Liver (tissue), 8 donors: ENCODE measurements at regions not wholly inside any gene's neighbourhood (a gene's known extent, or its start where the extent isn't known, plus 50 kb on each side); places are given as distances from the start of the nearest gene placed in this dataset.

Experiments used
- DNase-seq: peaks from one replicate; pipeline ENCODE4 v3.0.0-alpha.2; 2017; ENCODE audit warnings: low spot score
- H3K27ac ChIP-seq, 2 donors: one replicate each; pipeline ENCODE4 v1.7.0; 2013; ENCODE audit warnings: inconsistent platforms in 2 of 2, low read length in 2 of 2, control low read depth in 1 of 2, low read depth in 1 of 2, mild to moderate bottlenecking in 1 of 2
- H3K27me3 ChIP-seq, 4 donors: one replicate each; pipeline versions ENCODE4 v1.6.1 to v1.7.0; 2013; ENCODE audit warnings: low read length in 3 of 4, inconsistent platforms in 1 of 4, mild to moderate bottlenecking in 1 of 4, moderate library complexity in 1 of 4; ENCODE audit not compliant: control insufficient read depth in 4 of 4, insufficient read depth in 4 of 4
- H3K36me3 ChIP-seq, 4 donors: one replicate each; pipeline versions ENCODE4 v1.6.1 to v1.7.0; 2013; ENCODE audit warnings: low read length in 3 of 4, mild to moderate bottlenecking in 3 of 4, low read depth in 1 of 4, moderate library complexity in 1 of 4; ENCODE audit not compliant: control insufficient read depth in 4 of 4, insufficient read depth in 3 of 4
- H3K4me1 ChIP-seq, 4 donors: one replicate each; pipeline versions ENCODE4 v1.6.1 to v1.7.0; 2013; ENCODE audit warnings: low read length in 3 of 4, mild to moderate bottlenecking in 3 of 4, moderate library complexity in 1 of 4; ENCODE audit not compliant: control insufficient read depth in 4 of 4, insufficient read depth in 4 of 4
- H3K4me3 ChIP-seq, 3 donors: one replicate each; pipeline versions ENCODE4 v1.6.1 to v1.7.0; 2013; ENCODE audit warnings: low read length in 3 of 3, control low read depth in 1 of 3, low read depth in 1 of 3, mild to moderate bottlenecking in 1 of 3
- H3K9ac ChIP-seq, 2 donors: one replicate each; pipeline ENCODE4 v1.7.0; 2013; ENCODE audit warnings: low read length in 2 of 2, mild to moderate bottlenecking in 2 of 2, moderate library complexity in 2 of 2, control low read depth in 1 of 2, low read depth in 1 of 2
- H3K9me3 ChIP-seq, 4 donors: one replicate each; pipeline versions ENCODE4 v1.6.1 to v1.7.0; 2013; ENCODE audit warnings: low read length in 3 of 4; ENCODE audit not compliant: control insufficient read depth in 4 of 4
- ATF3 ChIP-seq: IDR thresholded peaks from 2 replicates; pipeline ENCODE4 v1.6.1; 2016; ENCODE audit warnings: antibody characterized with exemption
- CTCF ChIP-seq: fragments of 150-350 bp; IDR thresholded peaks from 2 replicates; pipeline ENCODE4 v1.5.1; 2017; ENCODE audit warnings: improper control_type of control experiment, low read depth, low read length; ENCODE audit not compliant: missing input control
- EGR1 ChIP-seq, 2 donors: IDR thresholded peaks; 2 replicates each; pipeline ENCODE4 v1.6.1; 2016 to 2018; ENCODE audit warnings: antibody characterized with exemption in 2 of 2, low read depth in 2 of 2
- FOXA1 ChIP-seq: IDR thresholded peaks from 2 replicates; pipeline ENCODE4 v1.6.1; 2016; ENCODE audit warnings: antibody characterized with exemption
- FOXA2 ChIP-seq: IDR thresholded peaks from 2 replicates; pipeline ENCODE4 v1.6.1; 2016; ENCODE audit warnings: antibody characterized with exemption
- GABPA ChIP-seq, 2 donors: IDR thresholded peaks in 1 of 2; conservative IDR thresholded peaks in 1 of 2; 2 replicates each; pipeline ENCODE4 v1.6.1; 2016; ENCODE audit warnings: antibody characterized with exemption in 2 of 2, mild to moderate bottlenecking in 1 of 2, moderate library complexity in 1 of 2
- HNF4A ChIP-seq, 2 donors: conservative IDR thresholded peaks; 2 replicates each; pipeline ENCODE4 v1.6.1; 2016; ENCODE audit warnings: antibody characterized with exemption in 2 of 2, mild to moderate bottlenecking in 2 of 2
- HNF4G ChIP-seq: IDR thresholded peaks from 2 replicates; pipeline ENCODE4 v1.6.1; 2016; ENCODE audit warnings: antibody characterized with exemption
- JUND ChIP-seq, 2 donors: IDR thresholded peaks; 2 replicates each; pipeline ENCODE4 v1.6.1; 2016; ENCODE audit warnings: antibody characterized with exemption in 2 of 2
- NR2F2 ChIP-seq: IDR thresholded peaks from 2 replicates; pipeline ENCODE4 v1.6.1; 2016; ENCODE audit warnings: antibody characterized with exemption
- RAD21 ChIP-seq, 2 donors: IDR thresholded peaks; 2 replicates each; pipeline ENCODE4 v1.6.1; 2016; ENCODE audit warnings: antibody characterized with exemption in 2 of 2, mild to moderate bottlenecking in 2 of 2
- RXRA ChIP-seq, 2 donors: IDR thresholded peaks; 2 replicates each; pipeline ENCODE4 v1.6.1; 2017 to 2018; ENCODE audit warnings: antibody characterized with exemption in 2 of 2, mild to moderate bottlenecking in 1 of 2
- SP1 ChIP-seq: IDR thresholded peaks from 2 replicates; pipeline ENCODE4 v1.6.1; 2018; ENCODE audit warnings: antibody characterized with exemption, mild to moderate bottlenecking
- TAF1 ChIP-seq: conservative IDR thresholded peaks from 2 replicates; pipeline ENCODE4 v1.6.1; 2016; ENCODE audit warnings: antibody characterized with exemption, mild to moderate bottlenecking
- YY1 ChIP-seq: IDR thresholded peaks from 2 replicates; pipeline ENCODE4 v1.6.1; 2016; ENCODE audit warnings: antibody characterized with exemption, mild to moderate bottlenecking
- ZBTB33 ChIP-seq: IDR thresholded peaks from 2 replicates; pipeline ENCODE4 v1.6.1; 2016; ENCODE audit warnings: antibody characterized with exemption
- WGBS: extraction: QIAGEN DNeasy Blood & Tissue Kit; methylation state at CpG from one replicate; pipeline ENCODE4 v1.1.7; 2013; 5-methylcytosine and 5-hydroxymethylcytosine counted together
- TF ChIP-seq, protein P1 (sequence below): IDR thresholded peaks from 2 replicates; pipeline ENCODE4 v1.6.1; 2016; ENCODE audit warnings: antibody characterized with exemption
- donor health status: healthy.
- donor health status: healthy.
- donor health status: healthy.
- donor health status: healthy.
- donor health status: healthy.

DNA sequence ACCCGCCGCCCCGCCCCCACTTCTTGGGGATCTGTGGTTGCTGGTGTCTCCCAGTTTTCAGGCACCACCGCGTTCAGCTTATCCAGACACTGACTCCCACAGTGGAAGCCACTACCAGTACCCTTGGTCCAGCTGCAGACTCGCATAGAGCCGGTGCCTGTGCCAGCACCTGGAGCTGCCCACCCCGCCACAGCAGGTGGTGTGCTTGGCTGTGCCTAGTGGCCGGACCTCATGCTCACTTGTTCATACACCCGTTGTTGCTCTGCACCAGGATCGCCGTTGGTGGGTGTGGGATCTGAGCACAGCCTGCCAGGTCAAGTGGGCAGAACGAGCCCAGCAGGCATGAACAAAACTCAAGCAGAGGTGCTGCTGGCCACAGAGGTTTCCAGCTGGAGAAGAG, 673.2 kb downstream of the RERGL start:
- WGBS, result 88% methylated on average over 13 of the region's 13 CpGs
- DNase-seq, result no peak

DNA sequence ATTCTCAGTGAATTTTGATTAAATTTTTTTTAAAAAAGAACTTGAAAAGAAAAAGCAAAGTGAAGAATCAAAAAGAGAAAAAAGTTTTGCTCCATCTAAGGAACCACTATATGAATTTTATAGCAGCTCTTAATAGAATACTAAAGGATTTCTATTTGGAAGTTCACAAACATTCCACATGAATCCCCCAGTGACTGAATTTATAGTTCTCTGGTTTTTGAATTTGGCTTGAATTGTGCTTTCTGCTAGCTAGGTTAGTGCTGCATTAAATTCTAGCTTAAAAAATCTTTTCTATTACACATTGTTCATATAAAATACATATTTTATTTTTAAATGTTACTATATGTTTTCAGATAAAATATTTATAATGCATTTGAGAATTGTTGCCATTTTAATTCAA, 675.4 kb downstream of the RERGL start:
- Histone ChIP-seq H3K4me1 (no peaks in the 10 kb centered on the region), H3K27me3 (no peaks in the 10 kb centered on the region), H3K27ac (no peak overlapping the region), H3K4me3 (no peak overlapping the region), H3K9ac (no peak overlapping the region), H3K9me3 (peaks cover 0 to 19% (median 10%) of the 10 kb centered on the region in 4 donors), H3K36me3 (no peaks in the 10 kb centered on the region)
- no peak for DNase-seq
- TF ChIP-seq JUND (IDR thresholded peaks at IDR 0.05) (no peak), SP1 (no peak), ZBTB33 (no peak), TAF1 (no peak), HNF4A (conservative IDR thresholded peaks at IDR 0.05) (no peak), RAD21 (IDR thresholded peaks at IDR 0.05) (no peak), RXRA (IDR thresholded peaks at IDR 0.05) (no peak), NR2F2 (no peak), EGR1 (IDR thresholded peaks at IDR 0.05; ENCODE audit: low read depth in 2 of 2) (no peak), ATF3 (no peak), GABPA (IDR thresholded peaks at IDR 0.05 in 1 of 2, conservative IDR thresholded peaks at IDR 0.05 in 1 of 2) (no peak), HNF4G (no peak), YY1 (no peak), CTCF (no peak), FOXA1 (no peak)

More for the DNA sequence above, 673.2 kb downstream of the RERGL start:
- H3K27me3 ChIP-seq, result no peaks in the 10 kb centered on the region
- no peak overlapping the region for H3K4me3 ChIP-seq
- H3K36me3 ChIP-seq, result no peaks in the 10 kb centered on the region
- no peak overlapping the region for H3K9ac ChIP-seq
- no peak for TF ChIP-seq TAF1
- no peak for TF ChIP-seq RXRA (IDR thresholded peaks at IDR 0.05)
- TF ChIP-seq GABPA (IDR thresholded peaks at IDR 0.05 in 1 of 2, conservative IDR thresholded peaks at IDR 0.05 in 1 of 2), result no peak
- H3K9me3 ChIP-seq, result peaks cover under 1 to 19% (median 9%) of the 10 kb centered on the region in 4 donors
- no peaks in the 10 kb centered on the region for H3K4me1 ChIP-seq
- H3K27ac ChIP-seq, result no peak overlapping the region

- DNase-seq, result no peak
- TF ChIP-seq TAF1 (no peak), ATF3 (no peak), FOXA2 (no peak), JUND (IDR thresholded peaks at IDR 0.05) (no peak), HNF4G (no peak), HNF4A (conservative IDR thresholded peaks at IDR 0.05) (no peak), GABPA (IDR thresholded peaks at IDR 0.05 in 1 of 2, conservative IDR thresholded peaks at IDR 0.05 in 1 of 2) (no peak), EGR1 (IDR thresholded peaks at IDR 0.05; ENCODE audit: low read depth in 2 of 2) (no peak), RXRA (IDR thresholded peaks at IDR 0.05) (no peak), ZBTB33 (no peak), CTCF (no peak), FOXA1 (no peak), YY1 (no peak), SP1 (no peak), NR2F2 (no peak)
- TF ChIP-seq, protein P1, sequence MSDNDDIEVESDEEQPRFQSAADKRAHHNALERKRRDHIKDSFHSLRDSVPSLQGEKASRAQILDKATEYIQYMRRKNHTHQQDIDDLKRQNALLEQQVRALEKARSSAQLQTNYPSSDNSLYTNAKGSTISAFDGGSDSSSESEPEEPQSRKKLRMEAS, result no peak
- Histone ChIP-seq H3K4me1 (no peaks in the 10 kb centered on the region), H3K27ac (no peak overlapping the region), H3K9ac (no peak overlapping the region), H3K36me3 (no peaks in the 10 kb centered on the region), H3K9me3 (peaks cover 0 to 15% (median 9%) of the 10 kb centered on the region in 4 donors), H3K27me3 (no peaks in the 10 kb centered on the region), H3K4me3 (no peak overlapping the region)
- 77% methylated on average over 5 of the region's 5 CpGs for WGBS
These were observed 678.3 kb downstream of the RERGL start for GRCh38 chr12:17411662-17412061.
